Left lung (tissue), 4 donors: ENCODE measurements at regions not wholly inside any gene's neighbourhood (a gene's known extent, or its start where the extent isn't known, plus 50 kb on each side); places are given as distances from the start of the nearest gene placed in this dataset.

ENCODE experiments used
- ATAC-seq: fragments of 200-7000 bp; cut with Tn5 transposase; one replicate; pipeline ENCODE4 v1.9.1; 2020; ENCODE audit warnings: moderate library complexity
- DNase-seq, 4 donors: peaks; one replicate each; pipeline ENCODE4 v3.0.0-alpha.2; 2013 to 2020
- H3K27ac ChIP-seq, 2 donors: fragments of 200-600 bp; sonication (generic) in 1 of 2; one replicate each; pipeline versions ENCODE4 v1.5.0 to v1.8.0; 2020 to 2021
- H3K27me3 ChIP-seq, 2 donors: fragments of 200-600 bp; sonication (generic) in 1 of 2; one replicate each; pipeline versions ENCODE4 v1.5.0 to v1.8.0; 2020 to 2021
- H3K36me3 ChIP-seq, 2 donors: fragments of 200-600 bp; sonication (generic) in 1 of 2; one replicate each; pipeline versions ENCODE4 v1.5.0 to v1.8.0; 2020 to 2021
- H3K4me1 ChIP-seq, 2 donors: fragments of 200-600 bp; one replicate each; pipeline ENCODE4 v1.8.0; 2021
- H3K4me3 ChIP-seq, 2 donors: fragments of 200-600 bp; sonication (generic) in 1 of 2; one replicate each; pipeline versions ENCODE4 v1.5.0 to v1.8.0; 2020 to 2021; ENCODE audit warnings: mild to moderate bottlenecking in 1 of 2
- H3K9me3 ChIP-seq, 2 donors: fragments of 200-600 bp; sonication (generic) in 1 of 2; one replicate each; pipeline versions ENCODE4 v1.5.0 to v1.8.0; 2020 to 2021
- CTCF ChIP-seq, 2 donors: fragments of 200-600 bp; sonication (generic) in 1 of 2; IDR thresholded peaks; one replicate each; pipeline versions ENCODE4 v1.5.0 to v1.8.0; 2021; ENCODE audit warnings: antibody characterized with exemption in 2 of 2
- intact Hi-C, 2 donors: fragments of 100-400 bp; cut with DNase I; formaldehyde crosslinking; loops; one replicate each; pipeline versions ENCODE4 v1.11.2 to v1.14.2; 2022
- donor health status: DM: no; HTN: yes; CAD: no.
- donor health status: DM: no; HTN: no; CAD: no.

GRCh38 chr6:81067057-81067456 lies 685.4 kb downstream of the TENT5A start:
- H3K9me3 ChIP-seq = peaks cover 0 to 2% of the 10 kb centered on the region in 2 donors
- no peak overlapping the region for H3K4me3 ChIP-seq
- ATAC-seq (no peak), DNase-seq (no peak)
- no peaks in the 10 kb centered on the region for H3K4me1 ChIP-seq
- TF ChIP-seq CTCF (IDR thresholded peaks at IDR 0.05) = no peak
- no peaks in the 10 kb centered on the region for H3K36me3 ChIP-seq
- intact Hi-C loops = no loop called here
- H3K27ac ChIP-seq = no peak overlapping the region
- no peaks in the 10 kb centered on the region for H3K27me3 ChIP-seq

- intact Hi-C loops = no loop called here
- Histone ChIP-seq H3K36me3 (no peaks in the 10 kb centered on the region), H3K4me3 (no peak overlapping the region), H3K27me3 (no peaks in the 10 kb centered on the region), H3K4me1 (no peaks in the 10 kb centered on the region), H3K27ac (no peak overlapping the region), H3K9me3 (peaks cover 0 to 7% of the 10 kb centered on the region in 2 donors)
- DNase-seq (peak in 1 of 4 donors; percentile 61), ATAC-seq (no peak)
- no peak for TF ChIP-seq CTCF (IDR thresholded peaks at IDR 0.05)
Measured at GRCh38 chr6:81063891-81064290, 688.6 kb downstream of the TENT5A start.

GRCh38 chr6:81054036-81054435 lies 698.4 kb downstream of the TENT5A start:
- Histone ChIP-seq H3K4me1 (no peaks in the 10 kb centered on the region), H3K4me3 (no peak overlapping the region), H3K9me3 (no peaks in the 10 kb centered on the region), H3K36me3 (no peaks in the 10 kb centered on the region), H3K27me3 (no peaks in the 10 kb centered on the region), H3K27ac (no peak overlapping the region)
- no peak for TF ChIP-seq CTCF (IDR thresholded peaks at IDR 0.05)
- ATAC-seq (no peak), DNase-seq (no peak)
- intact Hi-C loops = no loop called here

- DNase-seq (no peak), ATAC-seq (no peak)
- Histone ChIP-seq H3K36me3 (no peaks in the 10 kb centered on the region), H3K4me1 (no peaks in the 10 kb centered on the region), H3K27ac (no peak overlapping the region), H3K4me3 (no peak overlapping the region), H3K9me3 (no peaks in the 10 kb centered on the region), H3K27me3 (no peaks in the 10 kb centered on the region)
- no peak for TF ChIP-seq CTCF (IDR thresholded peaks at IDR 0.05)
- intact Hi-C loops = no loop called here
Measured at GRCh38 chr6:81051952-81052351, 700.5 kb downstream of the TENT5A start.

- Histone ChIP-seq H3K4me3 (no peak overlapping the region), H3K9me3 (no peaks in the 10 kb centered on the region), H3K4me1 (no peaks in the 10 kb centered on the region), H3K27me3 (no peaks in the 10 kb centered on the region), H3K27ac (no peak overlapping the region), H3K36me3 (no peaks in the 10 kb centered on the region)
- intact Hi-C loops = no loop called here
- ATAC-seq (no peak), DNase-seq (no peak)
- no peak for TF ChIP-seq CTCF (IDR thresholded peaks at IDR 0.05)
Measured at GRCh38 chr6:81049425-81050042, 702.9 kb downstream of the TENT5A start.
